B cell (primary cell): ENCODE measurements at regions not wholly inside any gene's neighbourhood (a gene's known extent, or its start where the extent isn't known, plus 50 kb on each side); places are given as distances from the start of the nearest gene placed in this dataset.

Source experiments
- EZH2 ChIP-seq: IDR thresholded peaks from 2 replicates; pipeline ENCODE4 v1.6.1; 2012; ENCODE audit warnings: borderline replicate concordance, low read depth, mild to moderate bottlenecking, moderate library complexity, low read length; ENCODE audit not compliant: insufficient read depth, poor library complexity, severe bottlenecking
- TF ChIP-seq, protein P1 (sequence below): fragments of 200-600 bp; IDR thresholded peaks from one replicate; pipeline ENCODE4 v1.8.0; 2022; ENCODE audit warnings: antibody characterized with exemption, mild to moderate bottlenecking

DNA sequence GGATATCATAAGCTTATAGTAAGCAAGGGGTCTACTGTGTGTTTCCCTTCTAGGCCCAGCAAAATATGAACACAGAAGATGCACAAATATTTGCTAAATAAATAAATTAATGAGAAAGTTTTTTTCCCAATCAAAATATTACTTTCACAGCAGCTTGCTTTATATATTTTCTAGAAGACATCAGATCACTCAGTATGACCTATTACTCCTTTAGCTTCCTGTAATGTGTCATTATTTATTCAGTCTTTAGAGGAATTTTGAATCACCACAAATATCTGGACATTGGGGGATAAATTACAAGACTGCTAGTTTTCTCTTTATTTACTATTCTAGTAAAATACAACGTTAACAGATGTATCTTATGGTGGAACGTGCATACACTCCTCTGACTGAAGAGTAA lies 765.8 kb upstream of the POM121L12 start:
- TF ChIP-seq, protein P1, sequence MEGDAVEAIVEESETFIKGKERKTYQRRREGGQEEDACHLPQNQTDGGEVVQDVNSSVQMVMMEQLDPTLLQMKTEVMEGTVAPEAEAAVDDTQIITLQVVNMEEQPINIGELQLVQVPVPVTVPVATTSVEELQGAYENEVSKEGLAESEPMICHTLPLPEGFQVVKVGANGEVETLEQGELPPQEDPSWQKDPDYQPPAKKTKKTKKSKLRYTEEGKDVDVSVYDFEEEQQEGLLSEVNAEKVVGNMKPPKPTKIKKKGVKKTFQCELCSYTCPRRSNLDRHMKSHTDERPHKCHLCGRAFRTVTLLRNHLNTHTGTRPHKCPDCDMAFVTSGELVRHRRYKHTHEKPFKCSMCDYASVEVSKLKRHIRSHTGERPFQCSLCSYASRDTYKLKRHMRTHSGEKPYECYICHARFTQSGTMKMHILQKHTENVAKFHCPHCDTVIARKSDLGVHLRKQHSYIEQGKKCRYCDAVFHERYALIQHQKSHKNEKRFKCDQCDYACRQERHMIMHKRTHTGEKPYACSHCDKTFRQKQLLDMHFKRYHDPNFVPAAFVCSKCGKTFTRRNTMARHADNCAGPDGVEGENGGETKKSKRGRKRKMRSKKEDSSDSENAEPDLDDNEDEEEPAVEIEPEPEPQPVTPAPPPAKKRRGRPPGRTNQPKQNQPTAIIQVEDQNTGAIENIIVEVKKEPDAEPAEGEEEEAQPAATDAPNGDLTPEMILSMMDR, result no peak
- TF ChIP-seq EZH2, result no peak
